BJ (cell line): ENCODE measurements at regions not wholly inside any gene's neighbourhood (a gene's known extent, or its start where the extent isn't known, plus 50 kb on each side); places are given as distances from the start of the nearest gene placed in this dataset.

Source experiments
- CTCF ChIA-PET: fragments of 350-600 bp; formaldehyde crosslinking; extraction: SDS; loops from one replicate; lab custom pipeline; 2021; ENCODE audit warnings: antibody characterized with exemption, inconsistent platforms; lab: Yijun Ruan, JAX
- POLR2A ChIA-PET: fragments of 300-600 bp; sonication (Branson Sonifier 250); formaldehyde crosslinking; extraction: SDS; loops from one replicate; lab custom pipeline; 2021; ENCODE audit warnings: antibody characterized with exemption; lab: Charles Lee
- DNase-seq: peaks from one replicate; pipeline ENCODE4 v3.0.0-alpha.2; 2011; ENCODE audit warnings: low read depth
- H3K27me3 ChIP-seq: 2 replicates; pipeline ENCODE4 v1.6.0; 2011; ENCODE audit warnings: low read length; ENCODE audit not compliant: control insufficient read depth, insufficient read depth
- H3K36me3 ChIP-seq: 2 replicates; pipeline ENCODE4 v1.5.1; 2011; ENCODE audit warnings: low read length; ENCODE audit not compliant: control insufficient read depth, insufficient read depth
- H3K4me3 ChIP-seq: 2 replicates; pipeline ENCODE4 v1.5.1; 2011; ENCODE audit warnings: low read depth, mild to moderate bottlenecking, control low read depth, low read length
- CTCF ChIP-seq: IDR thresholded peaks from 2 replicates; pipeline ENCODE4 v1.5.1; 2011; ENCODE audit warnings: low read depth, mild to moderate bottlenecking, control low read depth, inconsistent platforms, low read length, moderate library complexity; ENCODE audit not compliant: insufficient read depth

GRCh38 chr1:218667781-218668516 is 322.8 kb downstream of the TGFB2 start:
- Histone ChIP-seq H3K27me3 (no peaks in the 10 kb centered on the region), H3K4me3 (no peak overlapping the region), H3K36me3 (no peaks in the 10 kb centered on the region)
- DNase-seq = no peak
- TF ChIP-seq CTCF = no peak
- ChIA-PET CTCF (no interaction called here), POLR2A (no interaction called here)

- TF ChIP-seq CTCF = no peak
- H3K36me3 ChIP-seq = no peaks in the 10 kb centered on the region
- ChIA-PET POLR2A (no interaction called here), CTCF (interaction anchor here (0.9 kb wide), 1 partner anchor 104 kb away, joined by 3 read pairs; no protein-coding TSS in a partner anchor)
- DNase-seq = no peak
- no peaks in the 10 kb centered on the region for H3K27me3 ChIP-seq
- H3K4me3 ChIP-seq = no peak overlapping the region
These were observed 324.3 kb downstream of the TGFB2 start for GRCh38 chr1:218669431-218669830.

- Histone ChIP-seq H3K4me3 (no peak overlapping the region), H3K27me3 (no peaks in the 10 kb centered on the region), H3K36me3 (no peaks in the 10 kb centered on the region)
- ChIA-PET POLR2A (no interaction called here), CTCF (interaction anchor here (1.5 kb wide), 1 partner anchor 9 kb away, joined by 4 read pairs; no protein-coding TSS in a partner anchor)
- TF ChIP-seq CTCF = no peak
- DNase-seq = no peak
These were observed 325.7 kb downstream of the TGFB2 start for GRCh38 chr1:218670875-218671274.

- no peaks in the 10 kb centered on the region for H3K36me3 ChIP-seq
- CTCF ChIA-PET = interaction anchor here (1.5 kb wide), 1 partner anchor 9 kb away, joined by 4 read pairs; no protein-coding TSS in a partner anchor
- no peak overlapping the region for H3K4me3 ChIP-seq
- POLR2A ChIA-PET = interaction anchor here (0.6 to 0.9 kb wide), 2 partner anchors 339 to 502 kb away, joined by 3 to 4 read pairs; no protein-coding TSS in a partner anchor
- H3K27me3 ChIP-seq = no peaks in the 10 kb centered on the region
- no peak for DNase-seq
- no peak for TF ChIP-seq CTCF
These were observed 326.4 kb downstream of the TGFB2 start for GRCh38 chr1:218671573-218671972.

GRCh38 chr1:218673170-218673569 is 328.0 kb downstream of the TGFB2 start:
- DNase-seq = no peak
- TF ChIP-seq CTCF = no peak
- Histone ChIP-seq H3K27me3 (no peaks in the 10 kb centered on the region; the same call in 1 of the 2 replicates), H3K36me3 (no peaks in the 10 kb centered on the region), H3K4me3 (no peak overlapping the region)
- ChIA-PET POLR2A (no interaction called here), CTCF (no interaction called here)
